ENCODE measurements at regions not wholly inside any gene's neighbourhood (a gene's known extent, or its start where the extent isn't known, plus 50 kb on each side); places are given as distances from the start of the nearest gene placed in this dataset.

DNA sequence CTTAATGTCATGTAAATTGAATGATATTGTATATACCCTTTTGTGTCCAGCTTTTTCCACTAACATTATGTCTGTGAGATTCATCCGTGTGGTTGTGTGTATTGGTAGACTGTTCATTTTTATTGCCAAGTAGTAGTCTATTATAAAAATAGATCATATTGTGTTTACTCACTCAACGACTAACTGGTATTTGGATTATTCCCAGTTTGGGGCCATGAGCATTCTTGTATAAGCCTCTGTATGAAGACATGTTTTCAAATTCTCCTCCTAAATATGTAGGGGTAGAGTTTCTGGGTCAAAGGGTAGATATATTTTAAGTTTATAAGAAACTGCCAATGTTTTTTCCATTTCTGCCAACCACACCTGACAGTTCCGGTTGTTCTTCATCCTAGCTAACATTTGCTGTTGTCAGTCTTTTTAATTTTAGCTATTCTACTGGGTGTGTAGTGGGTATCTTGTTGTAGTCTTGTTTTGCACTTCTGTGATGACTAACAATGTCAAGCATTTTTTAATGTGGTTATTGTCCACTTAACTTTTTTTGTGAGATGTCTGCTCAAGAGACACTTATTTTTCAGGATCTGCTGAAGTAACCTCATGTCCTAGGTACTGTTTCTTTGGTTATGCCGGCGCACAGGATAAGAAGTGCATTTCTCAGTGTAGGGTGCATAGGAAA, 93.2 kb downstream of the DACT1 start:
- H3K27me3 ChIP-seq (ENCODE audit: insufficient read depth, low read length): no peaks in the 10 kb centered on the region
- H3K4me1 ChIP-seq (ENCODE audit: insufficient read depth, low read length): no peaks in the 10 kb centered on the region
- no peak overlapping the region for H3K9ac ChIP-seq (ENCODE audit: low read depth, low read length)
- no peak overlapping the region for H3K4me3 ChIP-seq (ENCODE audit: low read length)
- H3K9me3 ChIP-seq (ENCODE audit: insufficient read depth, low read depth, low read length): no peaks in the 10 kb centered on the region
- no peak overlapping the region for H3K27ac ChIP-seq (ENCODE audit: low read depth, low read length)
- WGBS: 79% methylated on average over 3 of the region's 5 CpGs
- no peaks in the 10 kb centered on the region for H3K36me3 ChIP-seq (ENCODE audit: insufficient read depth, low read length)

GRCh38 chr14:58731465-58732293, 93.9 kb downstream of the DACT1 start:
- H3K9ac ChIP-seq (ENCODE audit: low read depth, low read length): no peak overlapping the region
- H3K9me3 ChIP-seq (ENCODE audit: insufficient read depth, low read depth, low read length): no peaks in the 10 kb centered on the region
- no peak overlapping the region for H3K27ac ChIP-seq (ENCODE audit: low read depth, low read length)
- H3K4me3 ChIP-seq (ENCODE audit: low read length): no peak overlapping the region
- no peaks in the 10 kb centered on the region for H3K4me1 ChIP-seq (ENCODE audit: insufficient read depth, low read length)
- WGBS: 96% methylated on average over 2 of the region's 2 CpGs
- no peaks in the 10 kb centered on the region for H3K27me3 ChIP-seq (ENCODE audit: insufficient read depth, low read length)
- no peaks in the 10 kb centered on the region for H3K36me3 ChIP-seq (ENCODE audit: insufficient read depth, low read length)

- Histone ChIP-seq H3K4me3 (ENCODE audit: low read length) (no peak overlapping the region), H3K9me3 (ENCODE audit: insufficient read depth, low read depth, low read length) (no peaks in the 10 kb centered on the region), H3K4me1 (ENCODE audit: insufficient read depth, low read length) (no peaks in the 10 kb centered on the region), H3K36me3 (ENCODE audit: insufficient read depth, low read length) (no peaks in the 10 kb centered on the region), H3K9ac (ENCODE audit: low read depth, low read length) (no peak overlapping the region), H3K27ac (ENCODE audit: low read depth, low read length) (no peak overlapping the region), H3K27me3 (ENCODE audit: insufficient read depth, low read length) (no peaks in the 10 kb centered on the region)
Observed at GRCh38 chr14:58732387-58732786, 94.6 kb downstream of the DACT1 start.

- Histone ChIP-seq H3K27me3 (ENCODE audit: insufficient read depth, low read length) (no peaks in the 10 kb centered on the region), H3K4me1 (ENCODE audit: insufficient read depth, low read length) (no peaks in the 10 kb centered on the region), H3K4me3 (ENCODE audit: low read length) (no peak overlapping the region), H3K27ac (ENCODE audit: low read depth, low read length) (no peak overlapping the region), H3K9ac (ENCODE audit: low read depth, low read length) (no peak overlapping the region), H3K36me3 (ENCODE audit: insufficient read depth, low read length) (no peaks in the 10 kb centered on the region), H3K9me3 (ENCODE audit: insufficient read depth, low read depth, low read length) (no peaks in the 10 kb centered on the region)
- WGBS: 90% methylated on average over 1 of the region's 1 CpG
Observed at GRCh38 chr14:58733451-58734208, 95.9 kb downstream of the DACT1 start.

DNA sequence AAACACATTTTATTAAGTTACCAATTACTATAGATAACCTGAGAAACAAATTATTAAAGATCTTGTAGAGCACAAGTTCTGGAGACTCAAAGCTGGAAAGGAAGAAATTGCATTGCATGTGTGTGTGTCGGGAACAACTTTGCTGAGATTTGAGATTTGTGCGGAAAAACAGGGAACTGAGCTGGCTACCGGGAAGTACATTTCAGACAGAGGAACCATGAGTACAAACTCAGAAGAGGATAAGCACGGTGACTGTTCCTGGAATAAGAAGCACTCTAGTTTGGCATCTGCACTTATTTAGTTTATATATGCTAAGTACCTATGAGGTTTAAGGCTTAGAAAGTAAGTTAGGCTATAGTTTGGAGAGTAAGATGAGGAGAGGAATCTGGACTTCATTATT, 97.8 kb downstream of the DACT1 start:
- Histone ChIP-seq H3K4me1 (ENCODE audit: insufficient read depth, low read length) (no peaks in the 10 kb centered on the region), H3K9ac (ENCODE audit: low read depth, low read length) (no peak overlapping the region), H3K4me3 (ENCODE audit: low read length) (no peak overlapping the region), H3K9me3 (ENCODE audit: insufficient read depth, low read depth, low read length) (no peaks in the 10 kb centered on the region), H3K27me3 (ENCODE audit: insufficient read depth, low read length) (no peaks in the 10 kb centered on the region), H3K27ac (ENCODE audit: low read depth, low read length) (no peak overlapping the region), H3K36me3 (ENCODE audit: insufficient read depth, low read length) (no peaks in the 10 kb centered on the region)
- 92% methylated on average over 4 of the region's 4 CpGs for WGBS

GRCh38 chr14:58736606-58737005, 98.8 kb downstream of the DACT1 start:
- Histone ChIP-seq H3K4me3 (ENCODE audit: low read length) (no peak overlapping the region), H3K36me3 (ENCODE audit: insufficient read depth, low read length) (no peaks in the 10 kb centered on the region), H3K9ac (ENCODE audit: low read depth, low read length) (no peak overlapping the region), H3K27me3 (ENCODE audit: insufficient read depth, low read length) (no peaks in the 10 kb centered on the region), H3K4me1 (ENCODE audit: insufficient read depth, low read length) (no peaks in the 10 kb centered on the region), H3K9me3 (ENCODE audit: insufficient read depth, low read depth, low read length) (no peaks in the 10 kb centered on the region), H3K27ac (ENCODE audit: low read depth, low read length) (no peak overlapping the region)
- 98% methylated on average over 4 of the region's 4 CpGs for WGBS

GRCh38 chr14:58737511-58737910, 99.7 kb downstream of the DACT1 start:
- Histone ChIP-seq H3K4me1 (ENCODE audit: insufficient read depth, low read length) (no peaks in the 10 kb centered on the region), H3K9ac (ENCODE audit: low read depth, low read length) (no peak overlapping the region), H3K36me3 (ENCODE audit: insufficient read depth, low read length) (no peaks in the 10 kb centered on the region), H3K4me3 (ENCODE audit: low read length) (no peak overlapping the region), H3K27me3 (ENCODE audit: insufficient read depth, low read length) (no peaks in the 10 kb centered on the region), H3K27ac (ENCODE audit: low read depth, low read length) (no peak overlapping the region), H3K9me3 (ENCODE audit: insufficient read depth, low read depth, low read length) (no peaks in the 10 kb centered on the region)
- WGBS: 97% methylated on average over 5 of the region's 5 CpGs

- Histone ChIP-seq H3K9ac (ENCODE audit: low read depth, low read length) (no peak overlapping the region), H3K4me1 (ENCODE audit: insufficient read depth, low read length) (no peaks in the 10 kb centered on the region), H3K36me3 (ENCODE audit: insufficient read depth, low read length) (no peaks in the 10 kb centered on the region), H3K27me3 (ENCODE audit: insufficient read depth, low read length) (no peaks in the 10 kb centered on the region), H3K4me3 (ENCODE audit: low read length) (no peak overlapping the region), H3K9me3 (ENCODE audit: insufficient read depth, low read depth, low read length) (no peaks in the 10 kb centered on the region), H3K27ac (ENCODE audit: low read depth, low read length) (no peak overlapping the region)
- WGBS: 100% methylated on average over 1 of the region's 3 CpGs
Observed at GRCh38 chr14:58738189-58738836, 100.6 kb downstream of the DACT1 start.

GRCh38 chr14:58738876-58739275, 101.1 kb downstream of the DACT1 start:
- Histone ChIP-seq H3K36me3 (ENCODE audit: insufficient read depth, low read length) (no peaks in the 10 kb centered on the region), H3K9me3 (ENCODE audit: insufficient read depth, low read depth, low read length) (no peaks in the 10 kb centered on the region), H3K9ac (ENCODE audit: low read depth, low read length) (no peak overlapping the region), H3K27me3 (ENCODE audit: insufficient read depth, low read length) (no peaks in the 10 kb centered on the region), H3K27ac (ENCODE audit: low read depth, low read length) (no peak overlapping the region), H3K4me3 (ENCODE audit: low read length) (no peak overlapping the region), H3K4me1 (ENCODE audit: insufficient read depth, low read length) (0 out of 2 replicates have a peak, but pooled peaks cover 5% of the 10 kb centered on the region)
- 89% methylated on average over 2 of the region's 2 CpGs for WGBS

- Histone ChIP-seq H3K9me3 (ENCODE audit: insufficient read depth, low read depth, low read length) (no peaks in the 10 kb centered on the region), H3K27me3 (ENCODE audit: insufficient read depth, low read length) (no peaks in the 10 kb centered on the region), H3K9ac (ENCODE audit: low read depth, low read length) (no peak overlapping the region), H3K4me3 (ENCODE audit: low read length) (no peak overlapping the region), H3K27ac (ENCODE audit: low read depth, low read length) (no peak overlapping the region), H3K36me3 (ENCODE audit: insufficient read depth, low read length) (no peaks in the 10 kb centered on the region), H3K4me1 (ENCODE audit: insufficient read depth, low read length) (peaks cover 6% of the 10 kb centered on the region; the same call in 1 of the 2 replicates)
- whole genome bisulfite sequencing: 91% methylated on average over 3 of the region's 3 CpGs
Observed at GRCh38 chr14:58739674-58740073, 101.9 kb downstream of the DACT1 start.

All from HUES64 (cell line).